ENCODE measurements at regions not wholly inside any gene's neighbourhood (a gene's known extent, or its start where the extent isn't known, plus 50 kb on each side); places are given as distances from the start of the nearest gene placed in this dataset.

- no peak overlapping the region for H3K4me3 Mint-ChIP-seq
- no peaks in the 10 kb centered on the region for H3K36me3 Mint-ChIP-seq (ENCODE audit: low read depth)
- H3K9me3 Mint-ChIP-seq = peaks cover 4% of the 10 kb centered on the region
- peaks cover 13% of the 10 kb centered on the region for H3K27me3 Mint-ChIP-seq (ENCODE audit: low read depth)
- TF ChIP-seq CTCF (IDR thresholded peaks at IDR 0.05; ENCODE audit: unreplicated experiment in 3 of 3) = no peak
- no peak overlapping the region for H3K27ac Mint-ChIP-seq
- H3K4me1 Mint-ChIP-seq = peaks cover 24% of the 10 kb centered on the region
Observed at GRCh38 chr22:48322907-48323306, 1504.8 kb downstream of the BRD1 start.

GRCh38 chr22:48321986-48322545 lies 1505.6 kb downstream of the BRD1 start:
- peak overlapping the region; percentile 83 to 93 (median 93) for H3K27ac Mint-ChIP-seq
- H3K4me3 Mint-ChIP-seq = no peak overlapping the region
- peaks cover 24% of the 10 kb centered on the region for H3K4me1 Mint-ChIP-seq
- peaks cover 13% of the 10 kb centered on the region for H3K27me3 Mint-ChIP-seq (ENCODE audit: low read depth)
- H3K36me3 Mint-ChIP-seq (ENCODE audit: low read depth) = no peaks in the 10 kb centered on the region
- peaks cover 4% of the 10 kb centered on the region for H3K9me3 Mint-ChIP-seq
- TF ChIP-seq CTCF (IDR thresholded peaks at IDR 0.05; ENCODE audit: unreplicated experiment in 3 of 3) = no peak

- peak overlapping the region; percentile 83 to 93 (median 93) for H3K27ac Mint-ChIP-seq
- no peak for TF ChIP-seq CTCF (IDR thresholded peaks at IDR 0.05; ENCODE audit: unreplicated experiment in 3 of 3)
- no peaks in the 10 kb centered on the region for H3K36me3 Mint-ChIP-seq (ENCODE audit: low read depth)
- peaks cover 4% of the 10 kb centered on the region for H3K9me3 Mint-ChIP-seq
- H3K4me3 Mint-ChIP-seq = peak overlapping the region in 2 of 3 experiments; percentile 0 to 16
- peaks cover 24% of the 10 kb centered on the region for H3K4me1 Mint-ChIP-seq
- peaks cover 13% of the 10 kb centered on the region for H3K27me3 Mint-ChIP-seq (ENCODE audit: low read depth)
Observed at GRCh38 chr22:48320683-48321451, 1506.8 kb downstream of the BRD1 start.

- no peak for TF ChIP-seq CTCF (IDR thresholded peaks at IDR 0.05; ENCODE audit: unreplicated experiment in 3 of 3)
- peak overlapping the region; percentile 83 to 93 (median 93) for H3K27ac Mint-ChIP-seq
- no peaks in the 10 kb centered on the region for H3K36me3 Mint-ChIP-seq (ENCODE audit: low read depth)
- peaks cover 13% of the 10 kb centered on the region for H3K27me3 Mint-ChIP-seq (ENCODE audit: low read depth)
- no peak overlapping the region for H3K4me3 Mint-ChIP-seq
- peaks cover 24% of the 10 kb centered on the region for H3K4me1 Mint-ChIP-seq
- peaks cover 4% of the 10 kb centered on the region for H3K9me3 Mint-ChIP-seq
Observed at GRCh38 chr22:48320048-48320682, 1507.5 kb downstream of the BRD1 start.

GRCh38 chr22:48319321-48320047 lies 1508.2 kb downstream of the BRD1 start:
- Mint-ChIP-seq H3K9me3 (peaks cover 4% of the 10 kb centered on the region), H3K27me3 (ENCODE audit: low read depth) (peaks cover 13% of the 10 kb centered on the region), H3K27ac (peak overlapping the region in 1 of 3 experiments; percentile 93), H3K36me3 (ENCODE audit: low read depth) (no peaks in the 10 kb centered on the region), H3K4me1 (peaks cover 24% of the 10 kb centered on the region), H3K4me3 (no peak overlapping the region)
- TF ChIP-seq CTCF (IDR thresholded peaks at IDR 0.05; ENCODE audit: unreplicated experiment in 3 of 3) = no peak

Measured in nephron (organoid).